SK-N-MC (cell line): ENCODE measurements at regions not wholly inside any gene's neighbourhood (a gene's known extent, or its start where the extent isn't known, plus 50 kb on each side); places are given as distances from the start of the nearest gene placed in this dataset.

Source experiments
- EZH2 ChIP-seq: fragments of 200-600 bp; sonication (generic); IDR thresholded peaks from one replicate; pipeline ENCODE4 v1.6.1; 2017; ENCODE audit warnings: antibody characterized with exemption
- FOXP2 ChIP-seq: optimal IDR thresholded peaks from 2 replicates; pipeline ENCODE3; 2011; ENCODE audit warnings: mild to moderate bottlenecking, moderate library complexity; ENCODE audit not compliant: insufficient read depth; ENCODE audit errors: extremely low read length, control extremely low read depth
- POLR2AphosphoS5 ChIP-seq: IDR thresholded peaks from 2 replicates; pipeline ENCODE4 v1.6.1; 2012; ENCODE audit warnings: mild to moderate bottlenecking, low read depth, low read length, borderline replicate concordance

DNA sequence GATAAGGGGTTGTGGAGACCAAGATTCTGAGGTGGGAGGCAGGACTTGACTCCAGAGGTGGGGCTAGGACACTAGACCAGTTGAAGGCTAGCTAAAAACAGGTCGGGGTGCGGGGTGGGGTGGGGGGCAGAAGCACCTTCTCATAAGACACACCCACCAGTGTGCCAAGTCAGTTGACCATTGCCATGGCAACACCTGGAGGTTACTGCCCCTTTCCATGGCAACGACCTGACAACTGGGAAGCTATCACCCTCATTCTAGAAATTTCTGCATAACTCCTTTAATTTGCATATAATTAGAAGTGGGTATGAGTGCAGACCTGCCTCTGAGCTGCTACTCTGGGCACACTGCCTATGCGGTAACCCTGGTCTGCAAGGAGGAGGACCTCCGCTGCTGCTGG is 53.9 kb upstream of the ALOX12 start:
- TF ChIP-seq POLR2AphosphoS5: no peak
- no peak for TF ChIP-seq EZH2
- no peak for TF ChIP-seq FOXP2
